Upper lobe of left lung (tissue), 6 donors: ENCODE measurements at regions not wholly inside any gene's neighbourhood (a gene's known extent, or its start where the extent isn't known, plus 50 kb on each side); places are given as distances from the start of the nearest gene placed in this dataset.

Source experiments
- ATAC-seq, 2 donors: fragments of 200-7000 bp; cut with Tn5 transposase; one replicate each; pipeline ENCODE4 v1.9.1; 2022; ENCODE audit warnings: mild to moderate bottlenecking in 2 of 2, moderate library complexity in 2 of 2; ENCODE audit not compliant: low FRiP score in 2 of 2
- DNase-seq, 2 donors: peaks; one replicate each; pipeline ENCODE4 v3.0.0-alpha.2; 2019 to 2020
- H3K27ac ChIP-seq, 4 donors: fragments of 200-600 bp; sonication (generic); one replicate each; pipeline ENCODE4 v1.5.1; 2016 to 2019
- H3K27me3 ChIP-seq, 4 donors: fragments of 200-600 bp; sonication (generic); one replicate each; pipeline ENCODE4 v1.5.1; 2017 to 2019
- H3K36me3 ChIP-seq, 4 donors: fragments of 200-600 bp; sonication (generic); one replicate each; pipeline ENCODE4 v1.5.1; 2016 to 2019
- H3K4me1 ChIP-seq, 4 donors: fragments of 200-600 bp; sonication (generic); one replicate each; pipeline ENCODE4 v1.5.1; 2018 to 2019
- H3K4me3 ChIP-seq, 4 donors: fragments of 200-600 bp; sonication (generic); one replicate each; pipeline ENCODE4 v1.5.1; 2017 to 2019; ENCODE audit warnings: mild to moderate bottlenecking in 2 of 4, moderate library complexity in 1 of 4
- H3K9me3 ChIP-seq, 4 donors: fragments of 200-600 bp; sonication (generic); one replicate each; pipeline ENCODE4 v1.5.1; 2018 to 2019
- CTCF ChIP-seq, 6 experiments: fragments of 450-650 bp in 4 of 6; fragments of 200-600 bp in 2 of 6; sonication (generic) in 2 of 6; IDR thresholded peaks; one replicate each; pipeline ENCODE4 v1.5.1; 2016 to 2019; ENCODE audit warnings: antibody characterized with exemption in 6 of 6
- EP300 ChIP-seq, 4 donors: sonication (generic); formaldehyde crosslinking; IDR thresholded peaks; one replicate each; pipeline ENCODE4 v1.5.1; 2017; ENCODE audit warnings: antibody characterized with exemption in 4 of 4, control low read depth in 2 of 4
- POLR2A ChIP-seq, 4 donors: fragments of 450-650 bp; IDR thresholded peaks; one replicate each; pipeline ENCODE4 v1.5.1; 2016 to 2017; ENCODE audit warnings: antibody characterized with exemption in 4 of 4, mild to moderate bottlenecking in 2 of 4
- POLR2AphosphoS5 ChIP-seq, 2 donors: sonication (generic); formaldehyde crosslinking; IDR thresholded peaks; one replicate each; pipeline ENCODE4 v1.5.1; 2017; ENCODE audit warnings: antibody characterized with exemption in 2 of 2
- WGBS, 2 donors: methylation state at CpG; one replicate each; pipeline ENCODE4 v1.1.5; 2017 to 2018; 5-methylcytosine and 5-hydroxymethylcytosine counted together
- donor health status: DM: no; HTN: no; CAD: no; lungs with moderate emphysema.
- donor health status: DM: no; HTN: yes; CAD: no; lungs with severe emphysema.

GRCh38 chr5:63553073-63553472 is 409.2 kb downstream of the HTR1A start:
- DNase-seq (no peak), ATAC-seq (no peak)
- H3K4me1 ChIP-seq: no peaks in the 10 kb centered on the region
- H3K27me3 ChIP-seq: no peaks in the 10 kb centered on the region
- H3K4me3 ChIP-seq: no peak overlapping the region
- TF ChIP-seq POLR2A (IDR thresholded peaks at IDR 0.05): no peak
- TF ChIP-seq EP300 (IDR thresholded peaks at IDR 0.05): no peak
- H3K36me3 ChIP-seq: no peaks in the 10 kb centered on the region
- no peaks in the 10 kb centered on the region for H3K9me3 ChIP-seq
- 91 to 94% methylated on average over 1 of the region's 1 CpG for WGBS, 2 donors
- no peak overlapping the region for H3K27ac ChIP-seq

GRCh38 chr5:63535840-63536602 is 426.2 kb downstream of the HTR1A start:
- Histone ChIP-seq H3K27me3 (no peaks in the 10 kb centered on the region), H3K9me3 (no peaks in the 10 kb centered on the region), H3K4me1 (no peaks in the 10 kb centered on the region), H3K27ac (no peak overlapping the region), H3K4me3 (no peak overlapping the region), H3K36me3 (no peaks in the 10 kb centered on the region)
- TF ChIP-seq POLR2AphosphoS5 (IDR thresholded peaks at IDR 0.05) (no peak), CTCF (IDR thresholded peaks at IDR 0.05) (no peak), EP300 (IDR thresholded peaks at IDR 0.05) (no peak), POLR2A (IDR thresholded peaks at IDR 0.05) (no peak)
- ATAC-seq: no peak
- no peak for DNase-seq

GRCh38 chr5:63524281-63524680 is 438.0 kb downstream of the HTR1A start:
- 47 to 85% methylated on average over 1 of the region's 1 CpG for WGBS, 2 donors
- Histone ChIP-seq H3K4me1 (no peaks in the 10 kb centered on the region), H3K9me3 (no peaks in the 10 kb centered on the region), H3K4me3 (no peak overlapping the region), H3K27me3 (no peaks in the 10 kb centered on the region), H3K27ac (no peak overlapping the region), H3K36me3 (no peaks in the 10 kb centered on the region)
- no peak for DNase-seq
- ATAC-seq: no peak
- no peak for TF ChIP-seq EP300 (IDR thresholded peaks at IDR 0.05)
- TF ChIP-seq CTCF (IDR thresholded peaks at IDR 0.05): no peak
- no peak for TF ChIP-seq POLR2AphosphoS5 (IDR thresholded peaks at IDR 0.05)
- no peak for TF ChIP-seq POLR2A (IDR thresholded peaks at IDR 0.05)

GRCh38 chr5:63516006-63516405 is 446.2 kb downstream of the HTR1A start:
- ATAC-seq (no peak), DNase-seq (no peak)
- no peak overlapping the region for H3K27ac ChIP-seq
- H3K4me3 ChIP-seq: no peak overlapping the region
- no peaks in the 10 kb centered on the region for H3K9me3 ChIP-seq
- no peaks in the 10 kb centered on the region for H3K36me3 ChIP-seq
- no peaks in the 10 kb centered on the region for H3K4me1 ChIP-seq
- TF ChIP-seq EP300 (IDR thresholded peaks at IDR 0.05) (no peak), CTCF (IDR thresholded peaks at IDR 0.05) (no peak), POLR2A (IDR thresholded peaks at IDR 0.05) (no peak), POLR2AphosphoS5 (IDR thresholded peaks at IDR 0.05) (no peak)
- no peaks in the 10 kb centered on the region for H3K27me3 ChIP-seq

DNA sequence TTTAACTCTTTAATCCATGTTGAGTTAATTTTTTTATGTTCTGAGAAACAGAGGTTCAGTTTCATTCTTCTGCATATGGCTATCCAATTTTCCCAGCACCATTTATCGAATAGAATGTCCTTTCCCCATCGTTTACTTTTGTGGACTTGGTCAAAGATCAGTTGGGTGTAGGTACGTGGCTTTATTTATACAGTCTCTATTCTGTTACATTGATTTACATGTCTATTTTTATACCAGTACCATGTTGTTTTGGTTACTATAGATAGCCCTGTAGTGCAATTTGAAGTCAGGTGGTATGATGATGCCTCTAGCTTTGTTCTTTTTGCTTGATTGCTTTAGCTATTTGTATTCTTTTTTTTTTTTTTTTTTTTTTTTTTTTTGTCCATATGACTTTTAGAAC is 462.0 kb downstream of the HTR1A start:
- 58 to 65% methylated on average over 3 of the region's 3 CpGs for WGBS, 2 donors
- Histone ChIP-seq H3K4me3 (no peak overlapping the region), H3K4me1 (no peaks in the 10 kb centered on the region), H3K36me3 (no peaks in the 10 kb centered on the region), H3K27me3 (no peaks in the 10 kb centered on the region), H3K9me3 (no peaks in the 10 kb centered on the region), H3K27ac (no peak overlapping the region)
- ATAC-seq (no peak), DNase-seq (no peak)
- no peak for TF ChIP-seq POLR2AphosphoS5 (IDR thresholded peaks at IDR 0.05)
- no peak for TF ChIP-seq EP300 (IDR thresholded peaks at IDR 0.05)
- TF ChIP-seq CTCF (IDR thresholded peaks at IDR 0.05): no peak
- no peak for TF ChIP-seq POLR2A (IDR thresholded peaks at IDR 0.05)
